CD14-positive monocyte (primary cell): ENCODE measurements at regions not wholly inside any gene's neighbourhood (a gene's known extent, or its start where the extent isn't known, plus 50 kb on each side); places are given as distances from the start of the nearest gene placed in this dataset.
A peak's percentile ranks its signal among the peaks of the same experiment; 100 is the strongest.

ENCODE experiments used
- DNase-seq, 3 donors: peaks; one replicate each; pipeline ENCODE4 v3.0.0-alpha.2; 2011 to 2022
- H2AFZ ChIP-seq: 2 replicates; pipeline ENCODE4 v1.6.0; 2012; ENCODE audit warnings: mild to moderate bottlenecking, low read depth, low read length, inconsistent platforms; ENCODE audit not compliant: insufficient read depth, poor library complexity, severe bottlenecking
- H3K27ac ChIP-seq, 2 donors: 1 replicate in 1 of 2; 2 replicates in 1 of 2; pipeline ENCODE4 v1.5.1; 2012 to 2013; ENCODE audit warnings: low read length in 2 of 2, control low read depth in 1 of 2, inconsistent platforms in 1 of 2, low read depth in 1 of 2, mild to moderate bottlenecking in 1 of 2
- H3K27me3 ChIP-seq, 2 donors: one replicate each; pipeline versions ENCODE4 v1.6.0 to v1.6.1; 2011 to 2013; ENCODE audit warnings: low read length in 2 of 2; ENCODE audit not compliant: control insufficient read depth in 2 of 2, insufficient read depth in 2 of 2
- H3K36me3 ChIP-seq, 2 donors: replicated peaks in 1 of 2; 1 replicate in 1 of 2; 2 replicates in 1 of 2; pipeline versions ENCODE4 v1.5.1 to v1.6.1; 2012 to 2013; ENCODE audit warnings: low read length in 2 of 2, control low read depth in 1 of 2, inconsistent platforms in 1 of 2, mild to moderate bottlenecking in 1 of 2; ENCODE audit not compliant: insufficient read depth in 2 of 2, control insufficient read depth in 1 of 2
- H3K4me1 ChIP-seq, 2 donors: 1 replicate in 1 of 2; 2 replicates in 1 of 2; pipeline versions ENCODE4 v1.5.1 to v1.6.1; 2012 to 2013; ENCODE audit warnings: low read length in 2 of 2, control low read depth in 1 of 2, inconsistent platforms in 1 of 2, mild to moderate bottlenecking in 1 of 2, moderate library complexity in 1 of 2; ENCODE audit not compliant: insufficient read depth in 2 of 2, control insufficient read depth in 1 of 2
- H3K4me2 ChIP-seq: replicated peaks from 2 replicates; pipeline ENCODE3; 2012; ENCODE audit warnings: low read length, moderate library complexity, mild to moderate bottlenecking; ENCODE audit not compliant: poor library complexity, severe bottlenecking; ENCODE audit errors: extremely low read depth
- H3K4me3 ChIP-seq, 3 experiments: fragments of 200-600 bp in 1 of 3; sonication (generic) in 1 of 3; replicated peaks in 1 of 3; 1 replicate in 2 of 3; 2 replicates in 1 of 3; pipeline ENCODE4 v1.5.1; 2011 to 2013; ENCODE audit warnings: low read length in 3 of 3, mild to moderate bottlenecking in 3 of 3, control low read depth in 2 of 3, low read depth in 2 of 3, inconsistent platforms in 1 of 3, moderate library complexity in 1 of 3
- H3K79me2 ChIP-seq: 2 replicates; pipeline ENCODE4 v1.6.0; 2012; ENCODE audit warnings: mild to moderate bottlenecking, control low read depth, inconsistent platforms, low read length, moderate library complexity; ENCODE audit not compliant: insufficient read depth
- H3K9ac ChIP-seq: 2 replicates; pipeline ENCODE4 v1.6.0; 2017; ENCODE audit warnings: low read length, mild to moderate bottlenecking; ENCODE audit not compliant: insufficient read depth, poor library complexity, severe bottlenecking
- H3K9me3 ChIP-seq, 2 donors: replicated peaks in 1 of 2; 1 replicate in 1 of 2; 2 replicates in 1 of 2; pipeline versions ENCODE4 v1.5.1 to v1.6.1; 2012 to 2013; ENCODE audit warnings: low read length in 2 of 2, control low read depth in 1 of 2; ENCODE audit not compliant: control insufficient read depth in 1 of 2, insufficient read depth in 1 of 2
- H4K20me1 ChIP-seq: 2 replicates; pipeline ENCODE4 v1.6.0; 2012; ENCODE audit warnings: mild to moderate bottlenecking, low read length, control low read depth, moderate library complexity; ENCODE audit not compliant: insufficient read depth
- H3K27ac Mint-ChIP-seq, 7 donors: one replicate each; pipeline ENCODE4 v1.8.0; 2020; ENCODE audit warnings: mild to moderate bottlenecking in 7 of 7, mixed read lengths in 7 of 7, moderate library complexity in 6 of 7, inconsistent platforms in 2 of 7
- H3K27me3 Mint-ChIP-seq, 3 donors: one replicate each; pipeline ENCODE4 v1.8.0; 2021 to 2022; ENCODE audit warnings: low read depth in 3 of 3, mild to moderate bottlenecking in 3 of 3, mixed read lengths in 3 of 3, moderate library complexity in 3 of 3, inconsistent platforms in 1 of 3
- H3K36me3 Mint-ChIP-seq, 2 donors: one replicate each; pipeline ENCODE4 v1.8.0; 2020; ENCODE audit warnings: mixed read lengths in 2 of 2, inconsistent platforms in 1 of 2, mild to moderate bottlenecking in 1 of 2
- H3K4me1 Mint-ChIP-seq: one replicate; pipeline ENCODE4 v1.8.0; 2020; ENCODE audit warnings: mild to moderate bottlenecking, mixed read lengths
- H3K4me3 Mint-ChIP-seq, 2 donors: one replicate each; pipeline ENCODE4 v1.8.0; 2020; ENCODE audit warnings: mild to moderate bottlenecking in 2 of 2, mixed read lengths in 2 of 2, moderate library complexity in 1 of 2
- H3K9me3 Mint-ChIP-seq, 7 donors: one replicate each; pipeline ENCODE4 v1.8.0; 2020 to 2022; ENCODE audit warnings: mixed read lengths in 7 of 7, mild to moderate bottlenecking in 6 of 7, moderate library complexity in 6 of 7, inconsistent platforms in 2 of 7
- WGBS: methylation state at CpG from one replicate; pipeline ENCODE4 v1.1.5; 2013; ENCODE audit warnings: missing lambda C conversion rate; ENCODE audit not compliant: insufficient coverage; 5-methylcytosine and 5-hydroxymethylcytosine counted together
- intact Hi-C, 2 donors: fragments of 100-400 bp; cut with micrococcal nuclease; formaldehyde crosslinking; loops; one replicate each; pipeline versions ENCODE4 v1.15.0 to v1.15.1; 2023
- TF ChIP-seq, protein P1 (sequence below): fragments of 200-600 bp; IDR thresholded peaks from one replicate; pipeline ENCODE4 v1.8.0; 2022; ENCODE audit warnings: antibody characterized with exemption, mild to moderate bottlenecking

DNA sequence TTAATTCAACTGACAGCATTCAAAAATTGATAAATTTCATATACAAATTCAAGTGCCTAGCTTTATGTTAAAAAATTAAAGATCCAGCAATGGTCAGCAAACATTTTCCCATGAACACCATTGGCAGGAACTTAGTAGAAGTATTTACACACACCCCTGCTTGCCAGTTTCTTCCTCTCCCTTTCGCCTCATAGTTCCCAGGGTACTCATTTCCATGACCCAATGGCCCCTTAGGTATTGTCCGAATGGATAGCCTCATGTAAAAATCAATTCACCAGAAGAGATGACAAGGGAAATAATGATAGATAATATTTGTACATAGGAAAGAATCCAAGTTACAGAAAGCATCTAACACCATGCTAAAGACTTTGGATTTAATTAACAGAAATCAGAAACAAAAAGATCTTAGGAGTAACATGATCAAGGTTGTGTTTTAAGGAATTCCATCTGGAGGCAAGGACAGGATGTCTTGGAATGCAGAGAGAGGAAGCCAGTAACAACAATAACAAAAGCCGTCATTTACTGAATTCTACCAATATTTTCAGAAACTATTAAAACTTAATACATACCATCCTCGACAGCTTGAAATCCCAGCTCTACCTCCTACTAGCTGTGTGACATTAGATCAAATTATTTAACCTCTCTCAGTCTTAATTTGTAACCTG is 423.0 kb downstream of the IRS1 start:
- no peaks in the 10 kb centered on the region for H3K79me2 ChIP-seq
- H3K27ac Mint-ChIP-seq = no peak overlapping the region
- intact Hi-C loops = no loop called here

DNA sequence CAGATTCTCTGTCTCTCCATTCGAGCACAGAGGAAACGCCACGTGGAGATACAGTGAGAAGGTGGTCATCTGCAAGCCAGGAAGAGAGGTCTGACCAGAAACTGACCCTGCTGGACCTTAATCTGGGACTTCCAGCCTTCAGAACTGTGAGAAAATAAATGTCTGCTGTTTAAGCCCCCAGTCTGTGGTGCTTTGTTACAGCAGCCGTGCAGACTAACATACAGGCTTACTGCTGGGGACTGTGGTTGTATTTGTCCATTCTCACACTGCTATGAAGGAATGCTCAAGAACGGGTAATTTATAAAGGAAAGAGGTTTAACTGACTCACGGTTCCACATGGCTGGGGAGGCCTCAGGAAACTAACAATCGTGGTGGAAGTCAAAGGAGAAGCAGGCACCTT is 432.7 kb downstream of the IRS1 start:
- H3K4me3 ChIP-seq = no peak overlapping the region
- DNase-seq = no peak
- no peaks in the 10 kb centered on the region for H4K20me1 ChIP-seq
- no peak overlapping the region for H3K9ac ChIP-seq
- peak overlapping the region in 1 of 7 donors; percentile 10 for H3K27ac Mint-ChIP-seq
- H3K27me3 Mint-ChIP-seq = peaks cover 5 to 11% (median 9%) of the 10 kb centered on the region in 3 donors
- no peaks in the 10 kb centered on the region for H3K79me2 ChIP-seq
- H3K9me3 Mint-ChIP-seq = peaks cover 0 to 7% (median 3%) of the 10 kb centered on the region in 7 donors
- no peaks in the 10 kb centered on the region for H3K4me1 ChIP-seq
- no peak overlapping the region for H3K4me3 Mint-ChIP-seq
- WGBS = 64% methylated on average over 7 of the region's 7 CpGs
- H2AFZ ChIP-seq = peak overlapping the region; percentile 6
- H3K9me3 ChIP-seq = no peaks in the 10 kb centered on the region
- no peaks in the 10 kb centered on the region for H3K36me3 ChIP-seq
- TF ChIP-seq, protein P1, sequence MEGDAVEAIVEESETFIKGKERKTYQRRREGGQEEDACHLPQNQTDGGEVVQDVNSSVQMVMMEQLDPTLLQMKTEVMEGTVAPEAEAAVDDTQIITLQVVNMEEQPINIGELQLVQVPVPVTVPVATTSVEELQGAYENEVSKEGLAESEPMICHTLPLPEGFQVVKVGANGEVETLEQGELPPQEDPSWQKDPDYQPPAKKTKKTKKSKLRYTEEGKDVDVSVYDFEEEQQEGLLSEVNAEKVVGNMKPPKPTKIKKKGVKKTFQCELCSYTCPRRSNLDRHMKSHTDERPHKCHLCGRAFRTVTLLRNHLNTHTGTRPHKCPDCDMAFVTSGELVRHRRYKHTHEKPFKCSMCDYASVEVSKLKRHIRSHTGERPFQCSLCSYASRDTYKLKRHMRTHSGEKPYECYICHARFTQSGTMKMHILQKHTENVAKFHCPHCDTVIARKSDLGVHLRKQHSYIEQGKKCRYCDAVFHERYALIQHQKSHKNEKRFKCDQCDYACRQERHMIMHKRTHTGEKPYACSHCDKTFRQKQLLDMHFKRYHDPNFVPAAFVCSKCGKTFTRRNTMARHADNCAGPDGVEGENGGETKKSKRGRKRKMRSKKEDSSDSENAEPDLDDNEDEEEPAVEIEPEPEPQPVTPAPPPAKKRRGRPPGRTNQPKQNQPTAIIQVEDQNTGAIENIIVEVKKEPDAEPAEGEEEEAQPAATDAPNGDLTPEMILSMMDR = no peak
- no peaks in the 10 kb centered on the region for H3K36me3 Mint-ChIP-seq
- intact Hi-C loops = no loop called here
- no peaks in the 10 kb centered on the region for H3K4me1 Mint-ChIP-seq
- H3K4me2 ChIP-seq = no peak overlapping the region
- H3K27ac ChIP-seq = no peak overlapping the region
- no peaks in the 10 kb centered on the region for H3K27me3 ChIP-seq

More for the DNA sequence above, 423.0 kb downstream of the IRS1 start:
- H3K36me3 Mint-ChIP-seq = peaks cover 0 to 2% of the 10 kb centered on the region in 2 donors
- Histone ChIP-seq H3K4me1 (no peaks in the 10 kb centered on the region), H3K4me2 (no peak overlapping the region), H3K27ac (no peak overlapping the region), H3K36me3 (no peaks in the 10 kb centered on the region), H3K9me3 (no peaks in the 10 kb centered on the region), H3K4me3 (no peak overlapping the region), H4K20me1 (no peaks in the 10 kb centered on the region), H2AFZ (no peak overlapping the region), H3K27me3 (peaks cover 2% of the 10 kb centered on the region in 2 donors), H3K9ac (no peak overlapping the region)
- no CpG with 5 or more reads among the region's 4 CpGs for WGBS
- H3K9me3 Mint-ChIP-seq = peaks cover 0 to 5% (median 3%) of the 10 kb centered on the region in 7 donors
- peaks cover 5 to 10% (median 10%) of the 10 kb centered on the region in 3 donors for H3K27me3 Mint-ChIP-seq
- DNase-seq = no peak
- H3K4me3 Mint-ChIP-seq = no peak overlapping the region
- TF ChIP-seq, protein P1 = no peak
- H3K4me1 Mint-ChIP-seq = no peaks in the 10 kb centered on the region
